ENCODE measurements at regions not wholly inside any gene's neighbourhood (a gene's known extent, or its start where the extent isn't known, plus 50 kb on each side); places are given as distances from the start of the nearest gene placed in this dataset.

GRCh38 chr14:80403036-80403435 is 191.7 kb upstream of the DIO2 start:
- no peak overlapping the region for H3K4me3 ChIP-seq (ENCODE audit: low read depth, low read length)
- no peak for TF ChIP-seq CTCF (conservative IDR thresholded peaks at IDR 0.05; ENCODE audit: low read depth, low read length)
- DNase-seq (ENCODE audit: low read depth) = no peak

GRCh38 chr14:80395031-80395430 is 183.7 kb upstream of the DIO2 start:
- TF ChIP-seq CTCF (conservative IDR thresholded peaks at IDR 0.05; ENCODE audit: low read depth, low read length) = no peak
- DNase-seq (ENCODE audit: low read depth) = no peak
- H3K4me3 ChIP-seq (ENCODE audit: low read depth, low read length) = no peak overlapping the region

GRCh38 chr14:80393766-80394165 is 182.5 kb upstream of the DIO2 start:
- no peak overlapping the region for H3K4me3 ChIP-seq (ENCODE audit: low read depth, low read length)
- DNase-seq (ENCODE audit: low read depth) = peak; percentile 41
- TF ChIP-seq CTCF (conservative IDR thresholded peaks at IDR 0.05; ENCODE audit: low read depth, low read length) = no peak

GRCh38 chr14:80390906-80391305 is 179.6 kb upstream of the DIO2 start:
- H3K4me3 ChIP-seq (ENCODE audit: low read depth, low read length) = no peak overlapping the region
- DNase-seq (ENCODE audit: low read depth) = peak; percentile 88
- TF ChIP-seq CTCF (conservative IDR thresholded peaks at IDR 0.05; ENCODE audit: low read depth, low read length) = no peak

- no peak overlapping the region for H3K4me3 ChIP-seq (ENCODE audit: low read depth, low read length)
- TF ChIP-seq CTCF (conservative IDR thresholded peaks at IDR 0.05; ENCODE audit: low read depth, low read length) = no peak
- peak; percentile 96 for DNase-seq (ENCODE audit: low read depth)
Measured at GRCh38 chr14:80388980-80389711, 177.8 kb upstream of the DIO2 start.

- H3K4me3 ChIP-seq (ENCODE audit: low read depth, low read length) = no peak overlapping the region
- TF ChIP-seq CTCF (conservative IDR thresholded peaks at IDR 0.05; ENCODE audit: low read depth, low read length) = no peak
- no peak for DNase-seq (ENCODE audit: low read depth)
Measured at GRCh38 chr14:80387563-80387981, 176.3 kb upstream of the DIO2 start.

GRCh38 chr14:80385336-80385735 is 174.0 kb upstream of the DIO2 start:
- TF ChIP-seq CTCF (conservative IDR thresholded peaks at IDR 0.05; ENCODE audit: low read depth, low read length) = no peak
- H3K4me3 ChIP-seq (ENCODE audit: low read depth, low read length) = no peak overlapping the region
- DNase-seq (ENCODE audit: low read depth) = no peak
